PC-3 (cell line): ENCODE measurements at regions not wholly inside any gene's neighbourhood (a gene's known extent, or its start where the extent isn't known, plus 50 kb on each side); places are given as distances from the start of the nearest gene placed in this dataset.

Experiments
- ATAC-seq: fragments of 200-7000 bp; cut with Tn5 transposase; 2 replicates; pipeline ENCODE4 v1.9.1; 2020; ENCODE audit warnings: mild to moderate bottlenecking, moderate library complexity
- BruUV-seq: library from RNA; stranded (reverse); fragments of 400-500 nt; replicated peaks from 2 replicates; lab custom pipeline; 2021; lab: Mats Ljungman, UMichigan
- CTCF ChIA-PET: fragments of 300-600 bp; sonication (Branson Sonifier 250); formaldehyde crosslinking; loops from one replicate; lab custom pipeline; 2022; ENCODE audit warnings: antibody characterized with exemption; lab: Charles Lee
- POLR2A ChIA-PET: fragments of 300-600 bp; sonication (Branson Sonifier 250); formaldehyde crosslinking; loops from one replicate; lab custom pipeline; 2022; ENCODE audit warnings: antibody characterized with exemption; ENCODE audit not compliant: unreplicated experiment; lab: Charles Lee
- DNase-seq: peaks from one replicate; pipeline ENCODE4 v3.0.0-alpha.2; 2015
- H2AFZ ChIP-seq: fragments of 300-600 bp; sonication (generic); 2 replicates; pipeline ENCODE4 v1.6.0; 2016; ENCODE audit warnings: antibody characterized with exemption, low read length
- H3F3A ChIP-seq: fragments of 300-600 bp; sonication (generic); one replicate; pipeline ENCODE4 v1.6.0; 2017; ENCODE audit warnings: antibody characterized with exemption, low read length, control low read depth, mild to moderate bottlenecking; ENCODE audit not compliant: unreplicated experiment
- H3K27ac ChIP-seq: fragments of 300-600 bp; sonication (generic); 2 replicates; pipeline ENCODE4 v1.5.1; 2016; ENCODE audit warnings: mild to moderate bottlenecking, low read length
- H3K27me3 ChIP-seq: fragments of 300-600 bp; sonication (generic); 2 replicates; pipeline ENCODE4 v1.6.1; 2016; ENCODE audit warnings: low read length, mixed read lengths
- H3K36me3 ChIP-seq: fragments of 300-600 bp; sonication (generic); 2 replicates; pipeline ENCODE4 v1.6.1; 2016; ENCODE audit warnings: low read depth, mixed run types, low read length, mixed read lengths
- H3K4me1 ChIP-seq: fragments of 300-600 bp; sonication (generic); 2 replicates; pipeline ENCODE4 v1.5.1; 2016; ENCODE audit warnings: low read length; ENCODE audit not compliant: insufficient read depth
- H3K4me2 ChIP-seq: fragments of 300-600 bp; sonication (generic); 2 replicates; pipeline ENCODE4 v1.6.0; 2016; ENCODE audit warnings: low read length
- H3K4me3 ChIP-seq: fragments of 300-600 bp; sonication (generic); 2 replicates; pipeline ENCODE4 v1.5.1; 2016; ENCODE audit warnings: mild to moderate bottlenecking, low read length, mixed read lengths
- H3K79me2 ChIP-seq: fragments of 300-600 bp; sonication (generic); 2 replicates; pipeline ENCODE4 v1.6.1; 2017; ENCODE audit warnings: low read length, mixed read lengths
- H3K9ac ChIP-seq: fragments of 300-600 bp; sonication (generic); 2 replicates; pipeline ENCODE4 v1.6.0; 2016; ENCODE audit warnings: mild to moderate bottlenecking, low read length
- H3K9me2 ChIP-seq: fragments of 300-600 bp; sonication (generic); replicated peaks from 2 replicates; pipeline ENCODE4 v1.6.1; 2016; ENCODE audit warnings: mixed run types, low read length, mixed read lengths
- H3K9me3 ChIP-seq: fragments of 300-600 bp; sonication (generic); 2 replicates; pipeline ENCODE4 v1.6.1; 2016; ENCODE audit warnings: low read length, mixed read lengths
- H4K20me1 ChIP-seq: fragments of 300-600 bp; sonication (generic); 2 replicates; pipeline ENCODE4 v1.6.1; 2016; ENCODE audit warnings: low read length, mixed read lengths
- EZH2 ChIP-seq: fragments of 300-600 bp; sonication (generic); IDR thresholded peaks from one replicate; pipeline ENCODE4 v1.6.1; 2017; ENCODE audit warnings: antibody characterized with exemption, mild to moderate bottlenecking, low read length; ENCODE audit not compliant: unreplicated experiment
- EZH2phosphoT487 ChIP-seq: fragments of 300-600 bp; sonication (generic); IDR thresholded peaks from 2 replicates; pipeline ENCODE4 v1.6.1; 2018; ENCODE audit warnings: mild to moderate bottlenecking, antibody characterized with exemption, low read length, borderline replicate concordance
- intact Hi-C: fragments of 100-400 bp; cut with micrococcal nuclease; formaldehyde crosslinking; loops from 2 replicates; pipeline ENCODE4 v1.9.0; 2023
- TF ChIP-seq, protein P1 (sequence below): fragments of 300-600 bp; sonication (generic); conservative IDR thresholded peaks from 2 replicates; pipeline ENCODE4 v1.5.1; 2017; ENCODE audit warnings: antibody characterized with exemption, low read depth, mild to moderate bottlenecking, low read length

DNA sequence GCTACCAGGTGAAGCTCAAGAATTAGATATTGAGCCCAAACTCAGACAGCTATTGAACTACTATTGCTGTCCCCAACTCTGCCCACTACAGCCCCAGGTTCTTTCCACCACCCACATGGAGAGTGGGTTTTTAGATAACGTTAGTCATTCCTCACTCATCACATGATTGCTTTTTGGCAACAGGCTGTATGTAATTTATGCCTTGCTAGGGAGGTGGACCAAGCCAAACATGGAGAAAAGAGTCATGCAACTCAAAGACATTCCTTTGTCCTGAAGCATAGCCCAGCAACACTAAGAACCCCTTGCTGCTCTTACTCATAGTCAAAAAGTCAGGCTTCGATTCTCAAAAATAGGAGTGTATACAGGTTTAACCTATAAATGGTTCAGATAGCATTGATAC, 275.9 kb upstream of the VCX3A start:
- H3K4me1 ChIP-seq: no peaks in the 10 kb centered on the region
- no peaks in the 10 kb centered on the region for H3F3A ChIP-seq
- no peak for ATAC-seq
- H2AFZ ChIP-seq: no peak overlapping the region
- H3K36me3 ChIP-seq: no peaks in the 10 kb centered on the region
- POLR2A ChIA-PET: no interaction called here
- H3K9me3 ChIP-seq: no peaks in the 10 kb centered on the region
- H3K27me3 ChIP-seq: no peaks in the 10 kb centered on the region
- no peaks in the 10 kb centered on the region for H4K20me1 ChIP-seq
- TF ChIP-seq, protein P1, sequence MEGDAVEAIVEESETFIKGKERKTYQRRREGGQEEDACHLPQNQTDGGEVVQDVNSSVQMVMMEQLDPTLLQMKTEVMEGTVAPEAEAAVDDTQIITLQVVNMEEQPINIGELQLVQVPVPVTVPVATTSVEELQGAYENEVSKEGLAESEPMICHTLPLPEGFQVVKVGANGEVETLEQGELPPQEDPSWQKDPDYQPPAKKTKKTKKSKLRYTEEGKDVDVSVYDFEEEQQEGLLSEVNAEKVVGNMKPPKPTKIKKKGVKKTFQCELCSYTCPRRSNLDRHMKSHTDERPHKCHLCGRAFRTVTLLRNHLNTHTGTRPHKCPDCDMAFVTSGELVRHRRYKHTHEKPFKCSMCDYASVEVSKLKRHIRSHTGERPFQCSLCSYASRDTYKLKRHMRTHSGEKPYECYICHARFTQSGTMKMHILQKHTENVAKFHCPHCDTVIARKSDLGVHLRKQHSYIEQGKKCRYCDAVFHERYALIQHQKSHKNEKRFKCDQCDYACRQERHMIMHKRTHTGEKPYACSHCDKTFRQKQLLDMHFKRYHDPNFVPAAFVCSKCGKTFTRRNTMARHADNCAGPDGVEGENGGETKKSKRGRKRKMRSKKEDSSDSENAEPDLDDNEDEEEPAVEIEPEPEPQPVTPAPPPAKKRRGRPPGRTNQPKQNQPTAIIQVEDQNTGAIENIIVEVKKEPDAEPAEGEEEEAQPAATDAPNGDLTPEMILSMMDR: no peak
- TF ChIP-seq EZH2phosphoT487 (no peak), EZH2 (no peak)
- no peak overlapping the region for H3K4me3 ChIP-seq
- peak; percentile 1 for DNase-seq
- no peak overlapping the region for H3K4me2 ChIP-seq
- CTCF ChIA-PET: no interaction called here
- no peak overlapping the region for H3K27ac ChIP-seq
- no peaks in the 10 kb centered on the region for H3K79me2 ChIP-seq
- H3K9me2 ChIP-seq: no peaks in the 10 kb centered on the region
- BruUV-seq: no TSS peak
- H3K9ac ChIP-seq: no peak overlapping the region
- intact Hi-C loops: no loop called here

DNA sequence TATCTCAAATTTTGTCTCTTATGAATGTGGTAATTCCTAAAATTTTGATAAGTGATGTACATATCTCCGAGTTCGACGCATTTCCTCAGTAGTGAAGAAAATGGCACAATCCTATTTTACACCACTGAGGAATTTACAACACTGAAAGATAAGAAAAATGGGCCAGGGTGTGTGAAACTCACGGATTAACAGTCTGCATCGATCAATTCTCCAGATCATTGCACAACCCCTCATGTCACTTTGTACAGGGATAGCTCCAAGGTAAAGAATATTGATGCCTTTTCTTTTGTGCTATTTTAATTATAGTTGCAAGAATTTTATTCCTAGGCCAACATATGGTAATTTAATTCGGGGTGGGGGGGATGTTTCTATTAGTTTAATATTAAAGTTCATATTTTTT, 268.7 kb upstream of the VCX3A start:
- H2AFZ ChIP-seq: no peak overlapping the region
- H3K9ac ChIP-seq: no peak overlapping the region
- H3K79me2 ChIP-seq: no peaks in the 10 kb centered on the region
- H3K36me3 ChIP-seq: no peaks in the 10 kb centered on the region
- H3F3A ChIP-seq: no peaks in the 10 kb centered on the region
- no peaks in the 10 kb centered on the region for H3K9me3 ChIP-seq
- intact Hi-C loops: no loop called here
- H3K9me2 ChIP-seq: no peaks in the 10 kb centered on the region
- CTCF ChIA-PET: no interaction called here
- no peaks in the 10 kb centered on the region for H3K4me1 ChIP-seq
- H3K4me2 ChIP-seq: no peak overlapping the region
- H3K27me3 ChIP-seq: no peaks in the 10 kb centered on the region
- ATAC-seq (no peak), DNase-seq (no peak)
- no peak overlapping the region for H3K27ac ChIP-seq
- no peak for TF ChIP-seq EZH2
- no peak for TF ChIP-seq EZH2phosphoT487
- TF ChIP-seq, protein P1: no peak
- BruUV-seq: no TSS peak
- POLR2A ChIA-PET: no interaction called here
- H3K4me3 ChIP-seq: no peak overlapping the region
- no peaks in the 10 kb centered on the region for H4K20me1 ChIP-seq

DNA sequence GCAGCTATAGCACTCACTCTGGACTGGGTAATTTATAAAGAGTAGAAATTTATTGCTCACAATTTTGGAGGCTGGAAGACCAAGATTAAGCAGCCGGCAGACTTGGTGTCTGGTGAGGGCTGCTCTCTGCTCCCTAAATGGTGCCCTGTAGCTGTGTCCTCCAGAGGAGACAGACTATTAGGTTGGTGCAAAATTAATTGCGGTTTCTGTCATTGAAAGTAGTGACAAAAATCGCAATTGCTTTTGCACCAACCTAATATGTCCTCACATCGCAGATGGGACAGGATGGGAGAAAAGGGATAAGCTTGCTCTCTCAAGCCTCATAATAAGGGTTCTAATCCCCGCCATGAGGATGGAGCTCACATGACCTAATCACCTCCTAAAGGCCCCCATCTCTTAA, 258.1 kb upstream of the VCX3A start:
- CTCF ChIA-PET: no interaction called here
- intact Hi-C loops: no loop called here
- no peak overlapping the region for H2AFZ ChIP-seq
- no peak overlapping the region for H3K4me3 ChIP-seq
- no peaks in the 10 kb centered on the region for H3K9me3 ChIP-seq
- H3K27me3 ChIP-seq: no peaks in the 10 kb centered on the region
- TF ChIP-seq EZH2 (no peak), EZH2phosphoT487 (no peak)
- TF ChIP-seq, protein P1: no peak
- no TSS peak for BruUV-seq
- no peaks in the 10 kb centered on the region for H3K79me2 ChIP-seq
- H3K9ac ChIP-seq: no peak overlapping the region
- no peak for DNase-seq
- H3K9me2 ChIP-seq: no peaks in the 10 kb centered on the region
- H3K36me3 ChIP-seq: no peaks in the 10 kb centered on the region
- no peaks in the 10 kb centered on the region for H4K20me1 ChIP-seq
- no peaks in the 10 kb centered on the region for H3F3A ChIP-seq
- H3K27ac ChIP-seq: no peak overlapping the region
- POLR2A ChIA-PET: no interaction called here
- H3K4me1 ChIP-seq: no peaks in the 10 kb centered on the region
- H3K4me2 ChIP-seq: no peak overlapping the region
- no peak for ATAC-seq
